Ascending aorta (tissue), 2 donors: ENCODE measurements at regions not wholly inside any gene's neighbourhood (a gene's known extent, or its start where the extent isn't known, plus 50 kb on each side); places are given as distances from the start of the nearest gene placed in this dataset.

ENCODE experiments used
- DNase-seq, 2 donors: peaks; one replicate each; pipeline ENCODE4 v3.0.0-alpha.2; 2019; ENCODE audit warnings: low spot score in 2 of 2
- H3K27ac ChIP-seq, 2 donors: fragments of 200-600 bp; sonication (generic); one replicate each; pipeline ENCODE4 v1.5.1; 2016 to 2017; ENCODE audit warnings: mild to moderate bottlenecking in 1 of 2
- H3K27me3 ChIP-seq: fragments of 200-600 bp; sonication (generic); one replicate; pipeline ENCODE4 v1.5.1; 2017
- H3K36me3 ChIP-seq, 2 donors: fragments of 200-600 bp; sonication (generic); one replicate each; pipeline ENCODE4 v1.5.1; 2016
- H3K4me1 ChIP-seq, 2 donors: fragments of 200-600 bp; sonication (generic); one replicate each; pipeline ENCODE4 v1.5.1; 2016 to 2017; ENCODE audit warnings: mild to moderate bottlenecking in 1 of 2
- H3K4me3 ChIP-seq, 2 donors: fragments of 200-600 bp; sonication (generic); one replicate each; pipeline ENCODE4 v1.5.1; 2016 to 2017; ENCODE audit warnings: mild to moderate bottlenecking in 1 of 2
- H3K9me3 ChIP-seq, 2 donors: fragments of 200-600 bp; sonication (generic); one replicate each; pipeline ENCODE4 v1.5.1; 2016
- CTCF ChIP-seq, 3 experiments: fragments of 200-600 bp in 2 of 3; fragments of 450-650 bp in 1 of 3; sonication (generic) in 2 of 3; IDR thresholded peaks; one replicate each; pipeline ENCODE4 v1.5.1; 2016 to 2019; ENCODE audit warnings: antibody characterized with exemption in 3 of 3, mild to moderate bottlenecking in 1 of 3, moderate library complexity in 1 of 3
- intact Hi-C: fragments of 100-400 bp; cut with DNase I; formaldehyde crosslinking; loops from one replicate; pipeline ENCODE4 v1.15.1; 2023

DNA sequence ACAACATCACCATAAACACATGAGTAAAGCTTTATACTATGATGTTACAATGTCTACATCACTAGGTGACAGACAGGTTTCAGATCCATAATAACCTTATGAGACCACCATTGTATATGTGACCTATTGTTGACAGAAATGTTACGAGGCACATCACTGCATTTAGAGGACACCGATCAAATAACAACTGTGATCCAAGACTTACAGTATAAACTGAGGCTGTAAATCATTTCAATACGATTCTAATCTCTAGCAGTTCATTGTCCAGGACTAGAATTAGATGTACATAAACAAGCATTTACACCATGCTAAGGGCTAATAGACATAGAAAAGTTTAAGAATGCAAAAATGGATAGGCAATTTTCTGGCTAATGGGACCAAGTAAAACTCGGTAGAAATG is 491.9 kb upstream of the ROBO1 start:
- H3K36me3 ChIP-seq: no peaks in the 10 kb centered on the region
- no peak for DNase-seq
- H3K4me1 ChIP-seq: no peaks in the 10 kb centered on the region
- TF ChIP-seq CTCF (IDR thresholded peaks at IDR 0.05): no peak
- no peak overlapping the region for H3K27ac ChIP-seq
- no peaks in the 10 kb centered on the region for H3K27me3 ChIP-seq
- no peaks in the 10 kb centered on the region for H3K9me3 ChIP-seq
- H3K4me3 ChIP-seq: no peak overlapping the region
- intact Hi-C loops: no loop called here

- H3K4me3 ChIP-seq: no peak overlapping the region
- H3K27ac ChIP-seq: no peak overlapping the region
- DNase-seq: no peak
- intact Hi-C loops: no loop called here
- H3K4me1 ChIP-seq: no peaks in the 10 kb centered on the region
- H3K36me3 ChIP-seq: no peaks in the 10 kb centered on the region
- no peaks in the 10 kb centered on the region for H3K27me3 ChIP-seq
- H3K9me3 ChIP-seq: no peaks in the 10 kb centered on the region
- TF ChIP-seq CTCF (IDR thresholded peaks at IDR 0.05): no peak
Observed at GRCh38 chr3:80252113-80252512, 484.3 kb upstream of the ROBO1 start.

DNA sequence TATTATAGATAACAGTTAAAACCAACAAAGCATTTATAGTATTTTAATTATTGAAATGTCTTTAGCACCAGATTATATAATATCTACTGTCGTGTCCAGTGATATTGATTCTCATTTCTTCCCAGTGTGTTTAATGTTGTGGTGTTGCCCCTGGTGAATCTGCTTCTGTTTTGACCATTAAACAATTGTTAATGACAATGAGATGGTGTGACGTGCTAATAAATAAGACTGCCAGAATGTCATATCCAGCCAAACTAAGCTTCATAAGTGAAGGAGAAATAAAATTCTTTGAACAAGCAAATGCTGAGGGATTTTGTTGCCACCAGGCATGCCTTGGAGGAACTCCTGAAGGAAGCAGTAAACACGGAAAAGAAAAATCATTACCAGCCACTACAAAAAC is 480.0 kb upstream of the ROBO1 start:
- H3K9me3 ChIP-seq: no peaks in the 10 kb centered on the region
- no peak for TF ChIP-seq CTCF (IDR thresholded peaks at IDR 0.05)
- DNase-seq: no peak
- no peaks in the 10 kb centered on the region for H3K36me3 ChIP-seq
- intact Hi-C loops: no loop called here
- H3K4me1 ChIP-seq: no peaks in the 10 kb centered on the region
- H3K27ac ChIP-seq: no peak overlapping the region
- no peaks in the 10 kb centered on the region for H3K27me3 ChIP-seq
- H3K4me3 ChIP-seq: no peak overlapping the region

DNA sequence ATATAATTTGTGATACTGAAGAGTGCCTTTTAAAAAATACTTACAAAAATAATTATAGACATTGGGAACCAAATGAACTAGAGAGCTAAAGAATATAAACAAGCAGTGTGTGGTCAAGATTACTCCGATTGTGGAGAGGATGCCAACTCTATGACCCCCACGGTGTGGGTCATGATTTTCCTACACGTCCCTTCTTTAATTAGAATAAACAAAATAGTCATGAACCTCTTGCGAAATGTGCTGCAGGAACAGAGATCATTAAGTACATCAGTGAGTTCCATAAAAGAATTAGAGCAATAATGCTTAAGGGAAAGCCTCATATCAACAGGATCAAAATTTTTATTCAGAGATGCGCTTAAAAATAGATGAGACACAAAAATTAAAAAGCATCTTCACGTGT is 476.6 kb upstream of the ROBO1 start:
- no peak for TF ChIP-seq CTCF (IDR thresholded peaks at IDR 0.05)
- H3K36me3 ChIP-seq: no peaks in the 10 kb centered on the region
- no peak overlapping the region for H3K27ac ChIP-seq
- intact Hi-C loops: no loop called here
- H3K4me3 ChIP-seq: no peak overlapping the region
- H3K4me1 ChIP-seq: no peaks in the 10 kb centered on the region
- H3K9me3 ChIP-seq: no peaks in the 10 kb centered on the region
- DNase-seq: no peak
- no peaks in the 10 kb centered on the region for H3K27me3 ChIP-seq

DNA sequence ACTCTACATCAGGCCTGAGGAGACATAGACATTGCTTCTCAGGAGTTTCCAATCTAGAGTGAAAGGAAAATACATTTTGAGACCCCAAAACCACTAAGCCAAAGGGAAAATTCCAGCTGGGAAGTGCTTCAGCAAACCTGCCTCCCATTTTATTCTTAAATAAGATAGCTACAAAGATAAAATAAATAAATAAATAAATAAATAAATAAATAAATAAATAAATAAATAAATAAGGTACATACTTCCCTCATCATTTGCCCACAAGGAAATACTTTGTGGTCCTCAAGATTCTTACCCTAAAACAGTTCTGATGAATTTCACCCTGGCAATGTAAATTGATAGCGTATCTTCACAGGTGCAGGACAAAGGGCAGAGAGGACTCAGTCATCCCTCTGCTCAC is 474.0 kb upstream of the ROBO1 start:
- no peak for DNase-seq
- H3K36me3 ChIP-seq: no peaks in the 10 kb centered on the region
- no peaks in the 10 kb centered on the region for H3K27me3 ChIP-seq
- no peak overlapping the region for H3K27ac ChIP-seq
- H3K4me1 ChIP-seq: no peaks in the 10 kb centered on the region
- no peaks in the 10 kb centered on the region for H3K9me3 ChIP-seq
- intact Hi-C loops: no loop called here
- H3K4me3 ChIP-seq: no peak overlapping the region
- TF ChIP-seq CTCF (IDR thresholded peaks at IDR 0.05): no peak

- TF ChIP-seq CTCF (IDR thresholded peaks at IDR 0.05): no peak
- Histone ChIP-seq H3K4me1 (no peaks in the 10 kb centered on the region), H3K27me3 (no peaks in the 10 kb centered on the region), H3K4me3 (no peak overlapping the region), H3K9me3 (no peaks in the 10 kb centered on the region), H3K36me3 (no peaks in the 10 kb centered on the region), H3K27ac (no peak overlapping the region)
- intact Hi-C loops: no loop called here
- no peak for DNase-seq
Observed at GRCh38 chr3:80239301-80239700, 471.5 kb upstream of the ROBO1 start.
